Occipital lobe (tissue), 1 donor: ENCODE measurements at regions not wholly inside any gene's neighbourhood (a gene's known extent, or its start where the extent isn't known, plus 50 kb on each side); places are given as distances from the start of the nearest gene placed in this dataset.

Source experiments
- DNase-seq: peaks from one replicate; lab custom pipeline; 2025; lab: John Stamatoyannopoulos, UW

DNA sequence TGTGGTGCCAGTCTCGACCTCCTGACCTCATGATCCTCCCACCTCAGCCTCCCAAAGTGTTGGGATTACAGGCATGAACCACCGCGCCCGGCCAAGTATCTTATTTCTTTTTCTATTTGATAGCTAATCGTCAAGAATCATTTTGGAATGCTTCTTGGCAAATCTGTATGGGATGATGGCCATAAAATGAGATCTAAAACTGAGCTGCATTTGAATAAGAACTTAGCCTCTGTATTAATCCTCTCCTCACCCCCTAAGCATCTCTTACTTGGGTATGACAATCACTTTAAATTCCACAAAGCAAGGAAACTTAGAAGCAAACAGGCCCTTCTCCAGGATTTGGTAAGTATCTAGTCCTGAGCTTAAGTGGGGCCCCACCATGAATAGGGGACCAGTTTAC lies 108.9 kb upstream of the BTBD3 start:
- DNase-seq = no peak

DNA sequence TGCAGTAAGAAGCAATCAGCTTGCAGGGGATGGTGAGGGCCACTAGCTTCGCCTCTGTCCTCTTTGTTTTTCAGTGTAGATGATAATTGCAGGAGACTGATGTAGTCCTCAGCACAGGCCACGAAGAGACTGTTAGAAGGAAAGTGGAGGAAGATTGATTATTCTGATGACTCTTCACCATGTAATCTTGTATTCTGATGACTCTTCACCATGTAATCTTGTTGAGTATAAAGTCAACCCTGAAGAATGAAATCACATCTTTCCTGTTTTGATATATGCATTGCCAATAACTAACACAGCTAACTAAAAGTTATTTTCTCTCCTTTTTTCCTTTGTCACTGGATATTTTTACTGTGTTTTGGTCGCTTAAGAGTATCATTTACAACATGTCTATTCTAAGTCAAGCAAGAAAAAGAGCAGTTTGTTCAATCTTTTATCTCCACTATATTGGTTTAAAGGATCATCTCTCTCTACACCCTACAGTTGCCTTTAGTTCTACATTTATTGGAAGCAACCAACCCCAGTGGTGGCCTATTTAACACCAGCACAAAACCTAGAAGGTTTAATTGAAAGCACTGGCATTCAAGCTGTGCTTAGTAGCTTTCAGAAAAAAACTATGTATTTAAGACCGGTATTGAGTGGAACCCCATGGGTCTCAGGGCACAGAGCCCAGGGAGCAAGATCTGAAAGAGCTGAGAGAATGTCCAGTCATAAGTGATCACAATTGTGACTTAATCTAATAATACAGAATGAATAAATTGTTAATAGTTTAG lies 107.2 kb upstream of the BTBD3 start:
- DNase-seq = no peak

DNA sequence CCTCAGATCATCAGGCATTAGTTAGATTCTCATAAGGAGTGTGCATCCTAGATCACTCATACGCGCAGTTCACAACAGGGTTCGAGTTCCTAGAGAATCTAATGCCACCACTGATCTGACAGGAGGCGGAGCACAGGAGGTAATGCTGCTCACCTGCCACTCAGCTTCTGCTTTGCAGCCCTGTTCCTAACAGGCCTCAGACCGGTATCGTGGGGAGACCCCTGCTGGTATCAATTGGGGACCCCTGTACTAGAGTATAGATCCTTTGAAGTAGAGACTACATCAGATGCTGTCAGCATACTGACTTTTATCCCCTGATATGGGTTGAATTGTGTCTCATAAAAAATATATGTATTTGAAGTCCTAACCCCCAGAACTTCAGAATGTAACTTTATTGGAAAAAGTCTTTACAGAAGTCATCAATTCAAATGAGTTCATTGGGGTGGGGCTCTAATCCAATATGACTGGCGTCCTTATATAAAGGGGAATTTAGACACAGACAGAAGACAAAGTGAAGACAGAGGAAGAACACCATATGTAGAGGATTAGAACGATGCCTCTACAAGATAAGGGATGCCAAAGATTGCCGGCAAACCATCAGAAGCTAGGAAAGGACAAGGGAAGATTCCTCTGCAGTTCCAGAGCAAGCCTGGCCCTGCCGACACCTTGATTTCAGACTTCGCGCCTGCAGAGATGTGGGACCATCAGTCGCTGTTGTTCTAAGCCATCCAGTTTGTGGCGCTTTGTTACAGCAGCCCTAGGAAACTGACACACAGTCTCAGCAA lies 104.4 kb upstream of the BTBD3 start:
- DNase-seq = no peak

DNA sequence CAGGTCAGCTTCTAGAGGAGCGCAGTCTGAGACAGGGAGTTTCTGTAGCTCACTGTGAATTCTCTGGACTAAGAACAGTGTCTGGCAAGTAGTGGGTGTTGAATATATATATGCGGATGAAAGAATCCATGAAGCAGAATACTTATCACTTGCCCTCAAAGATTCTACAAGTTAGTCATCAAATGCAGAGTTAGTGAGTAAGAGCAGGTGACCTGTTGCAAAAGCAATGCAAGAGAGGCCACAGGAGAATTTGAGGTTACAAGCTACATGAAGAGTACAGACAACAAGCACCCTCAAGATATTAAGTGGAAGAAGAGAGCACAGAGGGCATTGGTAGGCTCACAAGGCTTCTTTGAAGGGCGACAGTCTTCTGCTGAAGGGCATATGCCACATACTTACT lies 103.4 kb upstream of the BTBD3 start:
- no peak for DNase-seq

DNA sequence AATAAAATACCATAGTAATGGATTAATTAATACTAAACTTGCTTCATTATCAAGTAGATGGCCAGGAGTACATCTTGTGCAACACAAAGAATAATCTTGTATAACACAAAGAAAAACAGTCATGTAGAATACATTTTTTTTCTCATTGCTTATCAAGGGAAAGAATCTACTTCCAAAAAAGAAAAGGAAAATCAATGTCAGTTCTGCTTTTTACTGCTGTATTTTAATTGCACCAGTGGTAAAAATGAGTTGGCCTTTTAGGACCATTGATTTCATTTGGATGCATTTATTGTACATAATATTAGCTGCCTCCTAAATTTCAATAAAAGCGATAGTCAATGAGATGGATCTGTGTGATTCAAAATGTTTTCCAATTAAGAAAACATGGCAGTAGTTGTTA lies 96.9 kb upstream of the BTBD3 start:
- DNase-seq = no peak

DNA sequence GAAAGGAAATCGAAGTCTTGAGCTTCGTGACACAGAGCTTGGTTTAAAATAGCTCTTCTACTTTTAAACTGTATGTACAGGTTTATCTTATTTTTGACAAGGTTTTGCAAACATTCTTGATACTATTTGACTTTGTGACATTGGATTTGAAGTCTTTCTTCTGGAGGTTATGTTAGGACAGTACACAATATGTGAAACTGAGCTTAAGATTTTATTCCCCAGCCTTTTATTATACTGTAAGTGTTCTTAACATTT lies 95.2 kb upstream of the BTBD3 start:
- no peak for DNase-seq

DNA sequence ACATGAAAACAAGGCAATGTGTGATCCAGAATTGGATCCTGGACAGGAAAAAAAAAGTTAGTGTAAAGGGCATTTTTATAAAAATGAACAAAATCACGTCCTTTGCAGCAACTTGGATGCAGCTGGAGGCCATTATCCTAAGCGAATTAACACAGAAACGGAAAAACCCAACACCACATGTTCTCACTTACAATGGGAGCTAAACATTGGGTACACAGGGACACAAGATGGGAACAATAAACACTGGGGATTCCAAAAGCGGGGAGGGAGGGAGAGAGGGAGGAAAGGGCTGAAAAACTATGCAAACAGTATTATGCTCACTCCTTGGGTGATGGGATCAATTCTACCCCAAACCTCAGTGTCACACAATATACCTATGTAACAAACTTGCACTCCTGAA lies 91.4 kb upstream of the BTBD3 start:
- no peak for DNase-seq

DNA sequence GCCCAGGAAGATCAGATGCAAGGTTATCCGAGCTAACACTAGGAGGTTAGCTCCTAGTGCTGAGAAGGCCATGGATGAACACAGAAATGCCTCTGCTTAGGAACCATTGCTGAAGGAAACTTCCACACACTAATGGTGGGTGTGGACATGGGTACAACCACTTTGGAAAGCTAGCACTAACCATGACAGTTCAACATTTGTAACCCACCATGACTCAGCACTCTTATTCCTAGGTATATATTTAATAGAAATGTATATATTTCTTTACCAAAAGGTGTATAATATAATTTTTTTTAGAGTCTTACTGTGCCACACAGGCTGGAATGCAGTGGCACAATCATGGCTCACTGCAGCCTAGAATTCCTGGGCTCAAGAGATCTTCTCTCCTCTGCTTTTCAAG lies 85.3 kb upstream of the BTBD3 start:
- DNase-seq = no peak

DNA sequence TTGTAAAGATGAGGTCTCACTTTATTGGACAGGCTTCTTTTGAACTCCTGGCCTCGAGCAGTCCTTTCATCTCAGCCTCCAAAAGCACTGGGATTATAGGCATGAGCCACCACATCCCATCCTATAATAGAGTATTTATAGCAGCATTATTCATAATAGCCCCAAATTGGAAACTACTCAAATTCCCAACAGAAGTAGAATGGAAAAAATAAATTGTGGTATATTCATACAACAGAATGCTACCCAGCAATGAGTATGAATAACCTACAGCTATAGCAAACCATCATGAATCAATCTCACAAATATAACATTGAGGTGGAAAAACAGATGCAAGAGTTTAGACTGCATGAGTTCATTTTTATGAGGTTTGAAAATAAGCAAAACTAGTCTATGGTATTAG lies 84.8 kb upstream of the BTBD3 start:
- no peak for DNase-seq

DNA sequence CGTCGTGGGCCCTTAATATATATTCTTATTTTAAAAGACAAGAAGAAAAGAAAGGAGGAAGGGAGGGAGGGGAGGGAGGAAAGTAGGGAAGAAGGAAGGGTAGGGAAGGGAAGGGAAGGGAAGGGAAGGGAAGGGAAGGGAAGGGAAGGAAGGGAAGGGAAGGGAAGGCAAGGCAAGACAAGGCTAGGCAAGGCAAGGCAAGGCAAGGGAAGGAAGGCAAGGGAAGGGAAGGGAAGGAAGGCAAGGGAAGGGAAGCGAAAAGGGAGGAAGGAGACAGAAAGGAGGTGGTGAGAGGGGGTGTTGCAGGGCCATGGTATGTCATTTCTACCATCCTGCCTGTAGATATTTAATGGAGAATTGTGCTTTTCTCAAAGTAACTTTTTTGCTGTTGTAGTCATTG lies 83.9 kb upstream of the BTBD3 start:
- DNase-seq = no peak

DNA sequence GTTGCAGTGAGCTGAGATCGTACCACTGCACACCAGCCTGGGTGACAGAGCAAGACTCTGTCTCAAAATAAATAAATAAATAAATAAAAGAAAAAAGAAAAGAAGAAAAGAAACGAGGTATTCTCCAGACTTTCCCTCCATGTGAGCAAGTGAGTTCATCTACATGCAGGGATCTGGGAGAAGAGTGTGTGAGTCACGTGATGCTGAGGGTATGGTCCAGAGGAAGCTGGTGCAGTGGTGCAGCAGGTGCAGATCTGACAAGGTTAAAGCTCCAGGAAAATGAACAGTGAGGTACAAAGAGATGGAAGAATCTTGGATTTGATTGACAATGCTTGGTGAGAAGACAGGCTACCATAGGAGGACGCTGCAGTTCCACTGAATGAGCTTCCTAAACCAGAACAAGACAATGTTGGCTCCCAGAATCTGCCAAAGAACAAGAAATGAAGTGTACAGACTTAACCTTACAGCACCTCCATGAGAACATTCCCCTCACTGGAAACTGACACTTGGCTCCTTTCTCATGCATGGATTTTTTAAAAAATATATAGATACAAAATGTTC lies 79.5 kb upstream of the BTBD3 start:
- no peak for DNase-seq

DNA sequence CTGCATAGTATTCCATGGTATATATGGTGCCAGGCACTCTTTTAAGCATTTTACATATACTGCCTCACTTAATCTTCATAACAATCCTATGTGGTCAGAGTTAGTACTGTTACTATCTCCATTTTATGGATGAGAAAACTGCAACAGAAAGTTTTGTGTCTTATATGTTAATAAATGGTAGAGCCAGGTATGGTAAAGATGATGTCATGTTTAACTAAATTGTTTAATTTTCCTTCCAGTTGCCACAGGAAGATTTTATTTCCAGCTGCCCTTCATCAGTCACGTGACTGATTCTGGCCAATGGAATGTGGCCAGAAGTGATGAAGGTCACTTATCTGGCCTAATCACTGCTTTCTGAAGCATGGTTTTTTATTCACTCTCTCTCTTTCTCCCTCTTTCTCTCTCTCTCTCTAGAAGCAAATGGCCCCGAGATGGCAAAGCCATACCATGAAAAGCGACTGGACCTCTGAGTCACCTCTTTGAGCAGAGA lies 75.7 kb upstream of the BTBD3 start:
- DNase-seq = no peak

DNA sequence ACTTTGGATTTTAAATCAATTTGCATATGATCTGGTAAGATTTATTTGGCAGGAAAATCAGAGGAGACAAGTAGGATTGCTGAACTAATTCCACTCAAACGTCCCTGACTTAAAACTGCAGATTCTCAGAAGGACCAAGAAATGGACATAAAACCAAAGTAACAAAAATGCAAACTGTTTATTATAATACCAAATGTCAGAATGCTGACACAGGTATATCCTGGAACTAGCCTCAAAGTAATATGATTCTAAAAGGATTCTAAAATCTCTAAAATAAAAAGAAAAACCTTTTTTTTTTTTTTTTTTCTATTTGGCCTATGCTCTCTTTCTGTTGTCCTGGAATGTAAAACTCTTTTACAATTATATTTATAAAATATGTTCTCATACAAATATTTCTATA lies 74.4 kb upstream of the BTBD3 start:
- DNase-seq = no peak

DNA sequence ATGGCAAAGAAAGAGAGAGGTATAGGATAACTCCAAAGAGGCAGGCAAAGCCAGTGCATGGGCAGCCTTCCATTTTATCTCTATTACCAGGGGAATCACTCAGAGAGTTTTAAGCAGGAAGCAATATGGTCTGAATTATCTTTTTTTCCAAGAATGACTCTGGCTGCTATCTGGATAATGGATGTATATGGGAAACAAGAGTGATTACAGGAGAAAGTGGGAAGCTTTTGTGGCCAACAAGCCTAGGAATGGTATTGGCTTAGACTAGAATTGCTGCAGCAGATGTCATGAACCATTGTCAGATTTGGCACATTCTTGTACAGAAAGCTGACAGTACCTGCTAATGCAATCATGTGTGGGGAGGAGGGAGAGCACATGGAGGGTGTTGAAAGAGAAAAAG lies 73.0 kb upstream of the BTBD3 start:
- DNase-seq = no peak

DNA sequence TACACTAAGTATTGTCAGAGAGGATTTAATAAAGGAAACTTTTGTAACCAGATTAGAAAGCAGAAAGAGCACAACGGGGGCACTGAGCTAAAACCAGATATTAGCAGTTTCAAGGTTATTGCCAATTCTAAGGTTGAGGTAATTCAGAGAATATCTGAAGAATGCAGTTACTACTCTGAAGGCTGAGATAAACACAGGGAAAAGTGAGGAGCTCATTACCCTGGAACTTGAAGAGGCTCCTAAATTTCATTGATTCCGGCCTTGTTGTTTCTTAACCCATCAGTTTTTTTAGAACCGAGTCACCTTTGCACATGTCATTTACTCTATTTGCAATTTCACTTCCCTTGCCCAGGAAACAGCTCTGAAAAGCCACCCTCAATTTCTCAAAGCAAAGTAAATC lies 72.4 kb upstream of the BTBD3 start:
- no peak for DNase-seq

DNA sequence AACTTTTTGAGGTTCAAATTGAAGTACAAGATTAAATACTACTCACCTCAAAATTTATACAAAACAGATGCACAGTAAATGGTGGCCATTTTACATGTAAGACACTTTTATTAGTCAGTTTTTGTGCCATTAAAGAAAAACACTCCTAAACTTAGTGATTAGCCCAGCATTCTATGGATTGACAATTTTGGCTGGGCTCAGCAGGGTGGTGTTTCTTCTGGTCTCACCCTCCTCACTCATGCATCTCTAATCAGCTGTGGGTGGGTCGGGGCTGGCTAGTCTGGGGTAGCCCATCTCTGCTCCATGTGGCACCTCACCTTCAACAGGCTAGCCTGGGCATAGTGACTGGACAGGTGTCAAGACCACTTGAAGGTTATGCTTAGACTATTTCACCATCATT lies 71.6 kb upstream of the BTBD3 start:
- no peak for DNase-seq

DNA sequence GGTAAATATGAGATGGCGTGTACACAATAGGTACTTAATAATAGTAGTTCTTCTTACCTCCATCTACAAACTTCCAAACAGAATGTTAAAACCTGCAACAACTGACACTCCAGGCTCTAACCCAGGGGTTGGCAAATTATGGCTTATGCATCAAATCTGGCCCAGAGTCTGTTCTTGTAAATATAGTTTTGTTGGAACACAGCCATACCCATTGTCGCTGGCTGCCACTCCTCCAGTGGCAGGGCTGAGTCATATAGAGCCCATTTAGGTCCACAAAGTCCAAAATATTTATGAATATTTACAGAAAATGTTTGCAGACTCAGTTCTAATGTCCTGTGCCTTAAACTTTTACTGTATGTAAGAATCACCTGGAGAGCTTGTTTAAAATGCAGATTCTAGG lies 69.9 kb upstream of the BTBD3 start:
- no peak for DNase-seq

DNA sequence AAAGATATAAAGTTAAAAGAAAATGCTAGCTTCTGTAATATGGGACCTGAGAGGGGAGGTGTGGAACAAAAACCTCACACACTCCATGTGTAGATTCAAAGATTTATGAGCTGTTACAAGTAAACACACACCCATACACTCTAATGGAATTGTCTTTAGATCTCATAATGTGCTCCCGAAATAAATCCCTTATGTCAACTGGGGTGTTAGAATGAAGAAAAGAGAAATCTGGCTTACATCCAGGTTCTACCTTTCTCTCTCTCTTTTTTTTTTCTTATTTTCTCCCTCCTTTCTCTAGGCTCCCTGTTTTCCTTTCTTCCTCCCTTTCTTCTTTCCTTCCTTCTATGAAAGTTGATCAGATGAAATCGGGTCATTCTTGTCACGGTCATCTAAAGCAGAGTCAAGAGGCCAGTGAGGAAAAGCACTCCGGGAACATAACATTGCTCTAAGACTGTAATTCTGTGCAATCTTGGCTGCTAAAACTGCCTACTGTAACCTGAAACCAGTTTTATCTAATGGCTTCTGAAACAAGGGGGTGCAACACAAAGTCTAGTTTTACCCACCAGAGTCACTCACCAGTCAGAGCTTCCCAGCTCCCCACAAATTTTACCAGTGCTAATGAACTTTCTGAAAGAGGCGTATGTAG lies 68.3 kb upstream of the BTBD3 start:
- DNase-seq = no peak

DNA sequence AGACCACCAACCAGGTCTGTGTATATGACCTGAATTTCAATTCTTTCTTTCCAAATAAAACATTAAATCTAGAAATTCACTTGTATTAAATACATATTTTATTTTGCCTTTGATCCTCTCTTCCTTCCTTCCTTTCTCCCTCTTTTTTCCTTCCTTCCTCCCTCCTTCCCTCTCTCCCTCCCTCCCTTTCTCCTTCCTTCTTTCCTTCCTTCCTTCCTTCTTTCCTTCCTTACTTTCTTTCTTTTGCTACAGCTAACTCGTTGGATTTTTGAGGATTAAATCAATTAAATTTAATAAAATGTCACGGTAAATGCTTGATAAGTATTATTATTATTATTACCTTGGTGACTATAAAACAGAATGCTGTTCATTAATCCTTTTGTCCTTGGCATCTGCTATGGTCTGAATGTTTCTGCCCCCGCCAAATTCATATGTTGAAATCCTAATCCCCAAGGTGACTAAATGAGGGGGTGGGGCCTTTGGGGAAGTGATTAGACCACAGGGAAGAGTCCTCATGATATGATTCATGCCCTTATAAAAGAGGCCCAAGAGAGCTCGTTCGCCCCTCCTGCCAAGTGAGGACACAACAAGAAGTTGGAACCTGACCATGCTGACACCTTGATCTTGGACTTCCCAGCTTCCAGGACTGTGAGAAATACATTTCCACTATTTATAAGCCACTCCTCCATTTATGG lies 67.6 kb upstream of the BTBD3 start:
- no peak for DNase-seq

DNA sequence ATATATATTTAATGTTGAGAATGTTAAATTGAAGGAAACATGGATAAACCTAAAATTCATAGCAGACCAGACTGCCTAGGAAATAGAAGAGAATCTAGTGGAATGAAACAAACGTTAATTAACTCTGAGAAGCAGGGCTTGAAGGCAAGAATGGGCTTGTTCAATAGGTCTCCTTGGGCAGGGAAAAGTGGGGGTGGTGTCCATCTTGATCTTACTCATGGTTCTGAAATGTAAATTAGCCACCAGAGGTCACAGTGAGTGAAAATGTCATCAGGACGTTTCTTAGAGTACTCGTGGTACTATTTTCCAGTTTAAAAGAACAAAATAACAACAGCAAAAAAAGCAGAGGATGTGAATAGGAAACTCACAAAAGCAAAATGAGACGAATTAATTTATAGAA lies 66.8 kb upstream of the BTBD3 start:
- no peak for DNase-seq

DNA sequence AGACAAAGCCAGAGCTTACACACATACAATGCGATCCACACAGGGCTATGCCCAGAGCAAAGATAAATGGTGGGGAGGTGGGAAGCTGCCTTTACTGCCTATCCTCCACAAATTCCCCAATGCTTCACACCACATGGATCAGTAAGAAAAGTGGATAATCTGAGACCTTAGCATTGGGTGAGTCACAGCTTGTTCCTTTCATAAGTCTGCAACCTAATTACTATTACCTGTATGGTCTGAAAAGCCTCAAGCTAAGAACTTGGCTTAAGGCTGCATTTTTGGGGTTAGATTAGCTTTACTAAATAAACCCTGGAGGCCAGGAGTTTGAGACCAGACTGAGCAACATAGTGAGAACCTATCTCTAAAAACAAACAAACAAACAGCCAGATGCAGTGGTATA lies 66.0 kb upstream of the BTBD3 start:
- DNase-seq = no peak

DNA sequence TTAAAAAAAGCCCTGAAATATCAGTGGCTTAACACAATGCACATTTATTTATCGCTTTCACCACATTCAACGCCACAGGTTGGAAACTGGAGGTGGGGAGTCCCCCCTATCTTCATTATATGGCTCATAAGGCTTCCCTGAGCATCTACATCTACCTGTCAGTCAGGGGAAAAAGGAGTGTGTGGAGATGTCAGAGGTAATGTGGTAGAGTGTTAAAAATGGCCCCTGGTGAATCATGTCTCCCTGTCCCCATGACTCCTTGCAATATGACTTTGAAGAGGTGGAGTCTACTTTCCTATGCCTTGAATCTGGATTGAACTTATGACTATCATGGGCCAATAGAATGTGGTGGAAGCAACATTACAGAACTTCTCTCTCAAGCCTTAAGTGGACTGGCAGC lies 65.5 kb upstream of the BTBD3 start:
- no peak for DNase-seq
